HG02623 (cell line): ENCODE measurements at regions not wholly inside any gene's neighbourhood (a gene's known extent, or its start where the extent isn't known, plus 50 kb on each side); places are given as distances from the start of the nearest gene placed in this dataset.
"Not testable (repeated sequence)": the region's sequence is repeated elsewhere in the genome, so short reads cannot be mapped to it uniquely, and the experiment has no call there.

Experiments
- ATAC-seq: cut with Tn5 transposase; IDR thresholded peaks from one replicate; pipeline ENCODE4 v1.9.1; 2021; ENCODE audit warnings: moderate library complexity; ENCODE audit not compliant: unreplicated experiment

DNA sequence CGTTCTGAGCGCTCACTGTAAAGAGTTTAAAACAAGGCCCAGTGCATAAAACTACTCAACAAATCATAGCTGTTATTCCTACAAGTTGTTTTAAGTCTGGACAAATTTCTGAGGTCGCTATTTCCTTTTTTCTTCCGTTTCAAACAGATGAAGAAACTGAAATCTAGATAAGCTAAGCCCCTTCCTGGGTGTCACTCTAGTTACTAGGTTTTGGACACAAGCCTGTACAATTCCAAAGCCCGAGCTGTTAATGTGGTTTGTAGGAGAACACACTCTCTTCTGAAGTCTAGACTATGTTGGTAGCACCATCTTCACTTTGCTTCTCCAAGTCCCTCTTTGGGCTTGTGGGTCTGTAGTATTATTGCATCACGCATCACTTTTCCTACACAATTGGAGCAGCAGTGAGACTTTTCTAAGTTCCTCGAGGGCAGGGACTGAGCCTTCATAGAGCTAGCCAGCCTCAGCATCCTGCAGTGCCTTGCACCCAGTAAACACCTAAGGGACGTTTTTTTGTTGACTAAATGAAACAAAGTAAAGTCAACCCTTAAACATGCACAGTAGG is 142.6 kb upstream of the PROK2 start:
- ATAC-seq = no peak

DNA sequence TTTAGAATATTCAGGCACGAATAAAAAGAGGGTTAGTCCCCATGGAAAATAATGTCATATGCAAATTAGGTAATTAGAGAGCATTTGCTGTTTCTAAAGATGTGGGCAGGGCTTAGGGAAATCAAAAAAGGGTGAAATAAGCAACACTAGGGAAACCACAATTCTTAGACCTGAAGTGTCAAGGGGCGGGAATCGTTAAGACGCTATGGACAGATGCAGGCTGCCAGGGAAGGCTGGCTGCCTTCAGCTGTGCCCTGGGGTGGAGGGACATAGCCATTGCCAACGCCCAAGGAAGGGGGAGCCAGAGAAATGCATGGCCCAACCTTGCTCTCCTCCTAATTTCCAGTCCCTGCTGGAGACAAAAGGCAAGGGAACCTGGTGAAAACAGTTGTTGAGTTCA is 141.7 kb upstream of the PROK2 start:
- ATAC-seq = no peak

DNA sequence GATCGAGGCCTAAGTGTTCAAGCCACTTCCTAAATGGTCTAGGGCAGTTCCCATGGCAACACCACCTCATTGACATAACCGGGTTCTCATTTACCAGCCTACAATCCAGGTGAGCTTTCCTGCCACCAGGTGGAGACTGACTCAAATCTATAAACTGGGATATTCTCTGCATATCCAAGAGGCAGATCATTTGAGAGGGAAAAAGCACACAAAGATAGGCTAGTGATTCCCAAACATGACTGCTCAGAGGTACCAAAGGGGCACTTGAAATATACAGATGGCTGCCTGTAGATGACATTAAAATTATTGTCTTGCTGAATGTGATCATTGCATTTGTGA is 141.3 kb upstream of the PROK2 start:
- no peak for ATAC-seq

DNA sequence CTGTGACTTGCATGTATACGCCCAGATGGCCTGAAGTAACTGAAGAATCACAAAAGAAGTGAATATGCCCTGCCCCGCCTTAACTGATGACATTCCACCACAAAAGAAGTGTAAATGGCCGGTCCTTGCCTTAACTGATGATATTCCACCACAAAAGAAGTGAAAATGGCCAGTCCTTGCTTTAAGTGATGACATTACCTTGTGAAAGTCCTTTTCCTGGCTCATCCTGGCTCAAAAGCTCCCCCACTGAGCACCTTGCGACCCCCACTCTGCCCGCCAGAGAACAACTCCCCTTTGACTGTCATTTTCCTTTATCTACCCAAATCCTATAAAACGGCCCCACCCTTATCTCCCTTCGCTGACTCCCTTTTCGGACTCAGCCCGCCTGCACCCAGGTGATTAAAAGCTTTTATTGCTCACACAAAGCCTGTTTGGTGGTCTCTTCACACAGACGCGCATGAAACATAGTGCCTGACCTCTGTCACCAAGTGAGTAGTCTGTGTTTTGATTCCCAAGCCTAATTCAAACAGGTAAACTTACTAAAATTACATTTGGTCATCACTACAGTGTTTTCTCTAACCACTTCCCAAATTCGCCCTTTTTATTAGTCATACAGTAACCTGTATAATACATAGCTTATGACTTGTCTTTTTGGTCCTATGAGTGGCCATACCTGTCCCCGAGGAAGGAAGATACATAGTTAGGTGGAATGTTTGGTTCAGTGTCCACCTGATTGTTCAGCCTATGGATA is 140.7 kb upstream of the PROK2 start:
- not testable (repeated sequence) for ATAC-seq

DNA sequence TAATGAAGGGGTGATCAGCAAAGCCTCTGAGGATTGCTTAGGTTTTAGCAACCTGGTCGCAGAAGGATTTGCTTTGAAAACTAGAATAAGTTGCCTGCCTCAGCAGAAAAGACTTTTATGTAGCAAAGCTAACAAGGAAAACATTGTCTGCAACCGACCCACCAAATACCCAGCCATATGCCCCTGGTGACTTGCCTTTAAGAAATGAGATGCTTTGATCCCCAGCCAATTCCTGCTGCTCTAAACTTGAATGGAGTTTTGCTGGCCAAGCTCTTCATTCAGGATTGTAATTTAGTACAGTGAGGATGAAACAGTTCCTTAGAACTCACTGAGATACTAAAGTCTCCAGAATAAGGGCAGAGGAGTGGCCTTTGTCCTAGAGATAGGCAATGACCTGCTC is 139.8 kb upstream of the PROK2 start:
- ATAC-seq = no peak

DNA sequence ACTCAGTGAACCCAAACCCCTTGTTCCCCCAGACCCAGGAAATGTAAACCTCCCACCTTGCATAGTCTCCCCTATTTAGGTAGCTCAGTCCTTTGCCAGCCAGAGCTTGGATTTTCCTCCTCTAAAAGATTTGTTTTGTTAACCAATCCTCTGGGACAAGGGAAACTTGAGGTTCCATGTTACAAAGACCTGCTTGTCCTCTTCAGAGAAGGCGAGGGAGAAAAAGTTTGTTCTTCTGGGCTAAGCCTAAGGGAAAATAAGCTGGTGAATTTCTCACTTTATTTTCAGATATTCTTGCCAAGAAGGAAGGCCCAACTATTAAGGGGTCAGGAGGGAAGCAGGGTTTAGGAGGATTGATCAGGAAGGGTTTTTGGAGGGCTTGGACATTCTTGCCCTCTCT is 136.1 kb upstream of the PROK2 start:
- ATAC-seq = no peak

DNA sequence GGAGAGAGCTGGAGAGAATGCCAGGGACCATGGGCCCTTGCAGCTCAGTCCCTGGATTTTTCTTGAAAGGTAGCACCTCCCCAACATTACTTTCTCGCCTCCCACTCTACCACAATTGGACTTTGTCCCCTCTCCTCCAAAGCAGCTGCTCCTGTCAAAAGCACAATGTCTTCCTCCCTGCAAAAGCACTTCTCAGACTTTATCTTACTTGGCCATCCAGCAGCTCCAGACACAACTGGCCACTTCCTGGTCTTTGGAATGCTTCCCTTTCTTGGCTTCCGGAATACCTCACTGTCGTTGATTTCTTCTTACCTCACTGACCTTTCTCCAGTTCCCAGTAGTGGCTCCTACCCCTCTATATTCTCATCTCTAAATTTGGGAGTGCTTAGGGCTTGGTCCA is 134.6 kb upstream of the PROK2 start:
- ATAC-seq = no peak

DNA sequence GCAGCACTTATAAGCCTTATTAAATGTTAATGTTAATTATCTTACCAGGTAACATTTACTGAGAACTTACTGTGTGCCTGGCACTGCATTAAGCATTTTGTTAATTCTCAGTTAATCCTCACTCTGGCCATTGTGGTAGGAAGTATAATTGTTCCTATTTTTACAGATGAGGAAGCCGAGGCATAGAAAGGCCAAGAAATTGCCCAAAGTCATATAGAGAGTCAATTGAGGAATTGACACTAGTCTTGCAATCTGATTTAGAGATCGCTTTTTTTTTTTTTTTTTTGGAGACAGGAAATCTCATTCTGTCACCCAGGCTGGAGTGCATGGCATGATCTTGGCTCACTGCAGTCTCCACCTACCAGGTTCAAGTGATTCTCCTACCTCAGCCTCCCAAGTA is 132.6 kb upstream of the PROK2 start:
- no peak for ATAC-seq

DNA sequence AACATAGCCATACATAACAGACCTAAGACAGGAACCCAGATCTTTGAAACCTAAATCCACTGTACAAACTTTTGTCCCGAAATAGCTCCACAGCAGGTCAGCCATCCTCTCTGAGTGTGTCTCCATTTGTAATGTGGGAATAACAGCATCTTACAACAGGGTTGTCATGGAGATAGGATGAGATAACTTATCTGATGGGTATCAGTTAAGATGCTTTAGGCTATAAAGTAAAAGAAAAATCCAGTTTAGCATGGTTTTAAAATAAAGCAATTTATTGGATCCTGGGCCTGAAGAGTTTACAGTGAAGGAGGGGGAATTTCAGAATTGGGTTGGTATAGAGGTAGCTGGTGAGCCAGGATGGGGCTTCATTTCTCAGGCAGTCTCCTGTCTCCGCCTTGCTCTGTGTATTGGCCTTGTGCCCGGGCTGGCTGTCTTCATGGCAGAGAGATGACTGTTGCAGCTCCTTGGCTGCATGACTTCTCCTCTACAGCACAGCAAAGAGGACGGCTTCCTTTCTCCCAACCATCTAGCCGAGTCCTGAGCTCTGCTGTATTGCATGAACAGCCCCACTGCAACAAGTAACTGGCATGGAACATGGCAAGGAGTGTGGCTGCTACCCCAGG is 131.9 kb upstream of the PROK2 start:
- no peak for ATAC-seq

DNA sequence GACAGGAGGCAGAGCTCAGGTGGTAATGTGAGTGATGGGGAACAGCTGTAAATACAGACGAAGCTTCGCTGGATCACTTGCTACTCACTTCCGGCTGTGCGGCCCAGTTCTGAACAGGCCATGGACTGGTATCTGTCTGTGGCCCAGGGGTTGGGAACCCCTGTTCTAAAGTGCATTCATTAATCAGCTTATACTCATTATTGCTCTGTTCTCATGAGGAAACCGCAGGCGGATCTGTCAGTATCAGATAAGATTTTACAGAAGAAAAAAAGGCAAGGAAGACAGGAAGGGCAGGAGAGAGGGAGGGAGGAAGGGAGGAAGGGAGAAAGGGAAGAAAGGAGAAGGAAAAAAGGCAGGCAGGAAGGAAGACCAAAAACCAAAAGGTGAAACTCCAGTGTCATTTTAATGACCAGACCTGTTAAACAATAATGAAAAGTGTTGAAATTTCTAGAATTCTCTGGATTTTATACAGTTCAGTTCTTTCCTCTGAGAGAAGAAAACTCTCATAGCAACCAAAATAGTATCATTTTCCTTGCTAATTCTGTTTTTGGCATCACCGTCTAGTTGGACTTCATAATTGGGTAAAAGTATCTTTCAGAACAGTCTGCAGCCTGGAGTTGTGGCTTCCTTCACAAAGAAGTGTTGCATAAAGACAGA is 128.0 kb upstream of the PROK2 start:
- no peak for ATAC-seq

DNA sequence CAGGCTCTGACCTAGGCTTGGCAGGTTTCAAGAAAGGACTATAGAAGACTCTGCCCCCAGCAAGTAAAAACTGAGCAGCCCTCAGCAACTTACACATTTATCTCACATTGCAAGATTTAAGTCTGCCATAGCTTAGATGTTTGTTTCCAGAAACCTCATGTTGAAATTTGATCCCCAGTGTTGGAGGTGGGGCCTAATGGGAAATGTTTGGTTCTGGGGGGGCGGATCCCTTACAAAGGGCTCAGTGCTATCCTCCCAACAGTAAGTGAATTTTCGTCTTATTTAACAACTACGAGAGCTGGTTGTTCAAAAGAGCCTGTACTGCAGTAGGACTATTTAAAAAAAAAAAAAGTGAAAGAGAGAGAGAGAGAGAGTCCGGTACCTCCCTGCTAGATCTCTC is 125.2 kb upstream of the PROK2 start:
- ATAC-seq = no peak

DNA sequence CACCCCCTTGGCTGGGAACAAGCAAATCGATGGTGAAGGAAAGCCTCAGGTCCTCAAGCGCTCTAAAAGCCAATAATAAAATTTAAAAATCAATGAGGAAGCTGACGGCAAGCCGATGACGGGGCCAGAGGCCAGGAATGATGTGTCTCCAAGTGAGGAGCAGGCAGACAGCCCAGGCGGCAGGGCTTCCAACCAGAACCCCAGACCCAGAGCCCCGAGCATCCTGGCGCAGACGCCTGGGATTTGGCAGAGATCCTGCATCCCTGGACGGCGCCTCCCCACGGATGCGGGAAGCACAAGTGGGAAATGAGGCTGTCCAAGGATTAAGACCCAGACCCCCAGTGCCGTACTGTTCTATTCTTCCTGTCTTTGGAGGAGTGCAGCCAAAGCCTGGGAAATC is 123.0 kb upstream of the PROK2 start:
- ATAC-seq = no peak

DNA sequence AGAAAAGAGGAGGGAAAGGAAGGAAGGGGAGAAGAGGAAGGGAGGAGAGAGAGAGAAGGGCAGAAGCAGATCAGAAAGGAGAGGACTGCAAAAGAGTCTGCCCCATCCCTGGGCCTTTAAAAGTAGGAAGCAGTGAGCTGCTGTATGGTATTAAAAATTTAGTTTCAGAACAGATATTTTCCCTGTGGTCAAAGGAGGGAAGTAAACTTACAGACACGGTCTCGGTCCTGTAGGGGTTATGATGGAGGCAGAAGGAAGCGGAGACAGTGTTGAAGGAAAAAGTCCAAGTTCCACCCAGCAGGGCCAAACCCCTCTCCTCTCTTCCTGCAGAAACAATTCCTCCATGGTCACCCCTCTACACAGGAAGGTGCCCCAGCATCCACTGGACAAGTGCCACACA is 122.0 kb upstream of the PROK2 start:
- no peak for ATAC-seq

DNA sequence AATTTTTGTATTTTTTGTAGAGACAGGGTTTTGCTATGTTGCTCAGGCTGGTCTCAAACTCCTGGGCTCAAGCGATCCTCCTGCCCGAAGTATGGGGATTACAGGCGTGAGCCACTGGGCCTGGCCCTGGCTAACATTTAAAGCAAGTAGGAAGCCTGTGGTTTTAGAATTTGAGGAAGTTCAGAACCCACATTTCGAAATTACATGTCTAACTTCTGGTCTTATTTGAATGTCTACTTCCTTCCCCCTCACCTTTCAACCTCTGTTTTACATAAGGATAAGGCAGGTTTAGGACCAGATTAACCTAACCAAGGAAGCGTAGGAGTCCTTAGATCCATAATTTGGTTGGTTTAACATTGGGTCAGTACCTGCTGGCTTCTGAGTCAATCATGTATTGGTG is 120.5 kb upstream of the PROK2 start:
- peak; percentile 80 for ATAC-seq

DNA sequence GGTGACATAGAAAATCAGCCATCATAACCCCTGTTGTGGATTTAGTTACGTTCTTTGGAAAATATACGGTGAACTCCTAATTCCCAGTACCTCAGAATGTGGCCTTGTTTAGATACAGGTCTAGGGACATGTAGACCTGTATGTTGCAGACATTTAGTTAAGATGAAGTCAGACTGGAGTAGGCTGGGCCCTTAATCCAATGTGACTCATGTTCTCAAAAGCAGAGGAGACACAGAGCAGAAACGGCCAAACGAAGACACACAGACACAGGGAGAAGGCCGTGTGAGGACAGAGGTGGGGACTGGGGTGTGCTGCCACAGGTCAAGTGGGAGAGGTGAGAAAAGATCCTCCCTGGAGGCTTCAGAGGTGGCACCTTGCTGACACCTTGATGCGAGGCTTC is 119.0 kb upstream of the PROK2 start:
- no peak for ATAC-seq

DNA sequence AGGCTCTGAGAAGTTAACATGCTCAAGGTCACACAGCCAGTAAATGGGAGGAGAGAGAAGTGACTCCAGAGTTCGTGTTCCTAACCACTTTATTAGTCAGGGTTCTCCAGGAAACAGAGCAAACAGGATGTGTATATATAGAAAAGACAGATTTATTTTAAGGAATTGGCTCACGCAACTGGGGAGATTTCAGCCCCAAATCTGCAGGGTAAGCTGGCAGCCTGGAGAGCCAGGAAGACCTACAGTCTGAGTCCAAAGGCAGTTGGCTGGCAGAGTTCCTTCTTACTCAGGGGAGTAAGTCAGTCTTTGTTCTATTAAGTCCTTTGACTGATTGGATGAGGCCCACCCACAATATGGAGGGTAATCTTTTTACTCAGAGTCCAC is 118.2 kb upstream of the PROK2 start:
- ATAC-seq = no peak

DNA sequence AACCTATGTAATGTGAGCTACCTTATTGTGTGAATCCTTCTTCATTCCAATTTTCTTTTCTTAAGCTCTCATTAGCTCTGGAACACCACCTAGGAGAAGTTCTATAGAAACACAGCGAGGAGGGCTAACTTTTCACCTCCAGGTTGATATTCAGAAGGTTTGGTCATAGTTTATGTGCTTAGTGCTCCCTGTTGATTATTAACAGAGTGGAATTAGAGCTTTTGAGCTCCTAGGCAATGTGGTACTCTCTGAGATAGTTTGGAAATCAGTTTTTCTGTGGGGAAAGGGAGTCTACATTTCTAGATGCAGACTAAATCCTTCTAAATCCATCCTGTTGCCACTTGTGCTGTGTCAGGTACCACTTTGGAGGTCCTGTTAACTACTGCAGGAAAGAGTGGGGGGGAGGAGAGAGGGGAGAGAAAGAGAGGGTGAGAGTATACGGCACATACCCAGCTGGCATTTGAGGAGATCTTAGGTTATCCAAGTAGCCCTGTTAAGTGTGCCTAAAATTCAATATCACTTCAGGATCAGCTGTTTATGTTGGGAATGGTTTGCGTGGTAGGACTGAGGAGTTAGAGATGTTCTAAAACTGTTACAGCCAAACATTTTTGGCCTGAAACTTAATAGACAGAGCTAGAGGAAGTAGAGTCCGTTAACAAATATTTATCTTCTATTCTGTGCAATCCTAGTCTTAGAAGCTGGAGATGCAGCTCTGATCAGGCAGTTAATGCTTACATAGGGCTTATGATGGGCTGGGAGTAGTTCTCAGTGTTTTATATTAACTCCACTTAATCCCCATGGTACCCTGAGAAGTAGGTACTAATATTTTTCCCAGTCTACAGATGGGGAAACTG is 117.5 kb upstream of the PROK2 start:
- no peak for ATAC-seq

DNA sequence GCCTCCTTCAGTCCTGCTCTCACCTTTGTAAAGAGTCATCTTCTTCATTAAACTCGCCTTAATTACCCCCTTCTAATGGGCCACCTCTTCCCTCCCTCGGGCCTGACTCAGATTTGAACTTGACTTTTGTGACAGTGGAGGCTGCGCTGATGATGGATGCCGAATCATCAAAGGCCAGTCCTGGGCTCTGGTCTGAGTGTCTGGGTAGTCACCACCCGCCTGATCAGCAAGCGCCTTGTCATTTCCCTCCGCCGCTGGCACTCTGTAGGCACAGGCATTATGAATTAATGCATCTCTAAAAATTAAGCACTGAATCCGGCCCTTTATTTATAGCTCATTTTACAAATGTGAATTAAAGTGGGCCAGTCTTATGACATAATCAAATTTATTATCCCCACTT is 116.7 kb upstream of the PROK2 start:
- ATAC-seq = no peak

DNA sequence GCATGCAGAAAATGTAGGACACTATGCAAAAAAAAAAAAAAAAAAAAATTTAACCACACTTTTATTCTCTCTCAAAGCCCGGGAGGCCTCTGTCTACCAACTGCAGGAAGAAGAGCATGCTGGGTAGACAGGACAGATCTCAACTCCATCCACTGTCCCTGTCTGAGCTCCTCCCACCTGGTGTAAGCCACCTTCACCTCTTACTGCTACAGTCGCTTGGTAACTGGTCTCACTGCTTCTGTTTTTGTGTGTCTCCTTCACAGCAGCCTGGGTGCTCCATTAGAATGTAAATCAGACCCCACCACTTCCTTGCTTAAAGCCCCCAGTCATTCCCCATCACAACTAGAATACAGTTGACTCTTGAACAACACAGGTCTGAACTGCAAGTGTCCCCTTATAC is 115.1 kb upstream of the PROK2 start:
- no peak for ATAC-seq

DNA sequence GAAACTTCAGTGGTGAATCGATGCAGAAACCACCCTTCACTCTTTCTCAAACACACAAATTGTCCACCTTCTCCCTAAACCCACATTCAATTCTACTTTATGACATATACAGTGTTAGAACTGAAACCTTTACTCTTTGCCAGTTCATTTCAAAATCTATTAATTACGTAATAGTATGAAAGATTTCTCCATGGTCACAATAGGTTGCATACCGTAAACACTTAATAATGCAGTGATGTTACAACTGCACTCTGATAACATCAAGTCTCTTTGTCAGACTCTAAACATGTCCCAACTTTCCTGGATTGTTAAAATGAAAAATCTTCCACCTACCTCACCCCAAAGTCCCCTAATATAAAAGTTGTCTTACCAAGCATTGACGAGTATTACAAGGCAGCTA is 111.8 kb upstream of the PROK2 start:
- no peak for ATAC-seq

DNA sequence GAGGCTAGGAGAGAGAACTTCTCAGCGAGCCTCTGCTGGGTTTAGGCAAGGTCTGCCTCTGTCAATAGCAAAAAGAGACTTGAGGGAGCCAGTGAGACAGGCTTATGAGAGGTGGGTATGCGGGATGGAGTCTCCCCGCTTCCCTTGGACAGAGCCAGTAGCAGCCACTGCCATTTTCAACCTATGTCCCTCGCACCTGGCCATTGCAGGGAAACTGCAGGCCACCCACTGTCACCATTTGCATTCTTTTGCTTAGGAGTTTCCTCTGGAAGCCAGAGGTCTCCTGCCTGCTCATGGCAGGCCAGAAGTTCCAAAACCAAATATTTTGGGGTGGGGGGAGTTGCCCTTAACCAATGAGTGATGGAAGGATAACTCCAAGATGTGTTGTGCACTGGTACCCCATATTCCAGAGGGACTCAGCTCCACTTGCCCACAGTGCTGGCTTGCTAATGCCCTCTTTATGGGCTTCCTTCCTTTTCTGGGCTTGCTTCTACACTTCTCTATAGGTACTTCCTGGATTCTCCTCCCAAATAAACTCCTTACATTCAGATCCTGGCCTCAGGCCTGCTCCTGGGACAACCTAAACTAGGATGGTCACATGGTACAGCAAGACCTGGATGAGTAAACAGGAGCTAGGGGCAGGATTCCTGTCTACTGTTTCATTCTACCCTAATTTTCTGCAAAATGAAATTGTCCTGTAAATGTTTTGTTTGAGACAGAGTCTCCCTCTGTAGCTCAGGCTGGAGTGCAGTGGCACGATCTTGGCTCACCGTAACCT is 108.9 kb upstream of the PROK2 start:
- no peak for ATAC-seq
